ENCODE measurements at regions not wholly inside any gene's neighbourhood (a gene's known extent, or its start where the extent isn't known, plus 50 kb on each side); places are given as distances from the start of the nearest gene placed in this dataset.
"Not testable (repeated sequence)": the region's sequence is repeated elsewhere in the genome, so short reads cannot be mapped to it uniquely, and the experiment has no call there.

DNA sequence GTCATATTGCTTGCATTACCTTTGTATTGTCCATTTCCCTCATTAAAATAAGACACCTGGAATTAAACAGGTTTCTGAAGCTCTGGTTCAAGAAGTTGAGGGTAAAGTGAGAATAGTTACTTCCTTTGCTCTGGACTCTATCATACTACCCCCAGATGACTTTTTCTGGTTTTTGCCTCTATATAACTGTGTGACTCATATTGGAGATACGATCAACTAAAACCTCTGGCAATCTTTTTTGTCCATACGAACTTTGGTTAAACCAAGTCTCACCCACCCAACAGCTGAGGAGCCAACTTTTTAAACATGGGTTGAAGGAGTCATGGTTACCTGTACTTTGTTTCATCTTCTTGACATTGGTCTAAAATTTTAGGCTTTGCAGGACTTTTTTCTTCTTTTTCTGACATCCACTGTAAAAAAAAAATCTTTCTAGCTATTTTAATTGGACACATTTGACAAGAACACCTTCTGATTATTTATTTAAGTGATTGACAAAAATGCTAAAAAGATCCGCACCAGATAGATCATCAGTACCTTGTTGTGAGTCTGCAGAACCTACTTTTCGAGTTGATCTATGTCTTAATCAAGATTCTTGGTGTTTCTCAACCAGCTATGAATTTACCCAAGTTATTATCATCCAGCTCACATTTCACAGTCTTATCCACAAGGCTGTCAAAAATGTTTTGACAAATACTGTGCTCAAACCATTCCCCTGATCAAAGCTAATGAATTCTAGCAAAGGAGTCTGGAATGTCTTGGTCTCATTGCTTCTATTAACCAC, 166.0 kb downstream of the IPO8 start:
- Mint-ChIP-seq H3K4me3 (no peak overlapping the region), H3K27ac (no peak overlapping the region), H3K4me1 (no peaks in the 10 kb centered on the region), H3K27me3 (peaks cover 7 to 9% of the 10 kb centered on the region in 2 donors), H3K36me3 (no peaks in the 10 kb centered on the region), H3K9me3 (no peaks in the 10 kb centered on the region)
- H3K4me3 ChIP-seq (ENCODE audit: control insufficient read depth in 1 of 2, extremely low read depth in 1 of 2, low read length in 1 of 2) = no peak overlapping the region
- DNase-seq = no peak
- no peaks in the 10 kb centered on the region for H3K27me3 ChIP-seq (replicated peaks in 1 of 2; ENCODE audit: control insufficient read depth in 2 of 2, extremely low read depth in 1 of 2, insufficient read depth in 2 of 2, low read length in 1 of 2)
- no peaks in the 10 kb centered on the region for H3K36me3 ChIP-seq (ENCODE audit: control insufficient read depth in 2 of 2, extremely low read depth in 1 of 2, insufficient read depth in 1 of 2, low read length in 1 of 2)
- H3K27ac ChIP-seq (ENCODE audit: low read length) = no peak overlapping the region
- H3K9me3 ChIP-seq = no peaks in the 10 kb centered on the region
- ChIA-PET POLR2A (no interaction called here), CTCF (no interaction called here)
- WGBS (ENCODE audit: insufficient coverage) = 70% methylated on average over 2 of the region's 4 CpGs
- H3K4me1 ChIP-seq (ENCODE audit: control insufficient read depth in 1 of 2, extremely low read depth in 1 of 2, insufficient read depth in 2 of 2, low read length in 2 of 2) = no peaks in the 10 kb centered on the region
- no peak for ATAC-seq (replicated peaks in 1 of 4)

- Mint-ChIP-seq H3K36me3 (no peaks in the 10 kb centered on the region), H3K9me3 (peaks cover 0 to 2% (median 0%) of the 10 kb centered on the region in 3 donors), H3K27me3 (peaks cover 4 to 9% of the 10 kb centered on the region in 2 donors), H3K27ac (no peak overlapping the region), H3K4me1 (no peaks in the 10 kb centered on the region), H3K4me3 (no peak overlapping the region)
- Histone ChIP-seq H3K4me3 (ENCODE audit: control insufficient read depth in 1 of 2, extremely low read depth in 1 of 2, low read length in 1 of 2) (no peak overlapping the region), H3K27me3 (replicated peaks in 1 of 2; ENCODE audit: control insufficient read depth in 2 of 2, extremely low read depth in 1 of 2, insufficient read depth in 2 of 2, low read length in 1 of 2) (peaks cover 0 to 2% of the 10 kb centered on the region in 2 experiments), H3K4me1 (ENCODE audit: control insufficient read depth in 1 of 2, extremely low read depth in 1 of 2, insufficient read depth in 2 of 2, low read length in 2 of 2) (no peaks in the 10 kb centered on the region), H3K27ac (ENCODE audit: low read length) (no peak overlapping the region), H3K36me3 (ENCODE audit: control insufficient read depth in 2 of 2, extremely low read depth in 1 of 2, insufficient read depth in 1 of 2, low read length in 1 of 2) (no peaks in the 10 kb centered on the region), H3K9me3 (no peaks in the 10 kb centered on the region)
- ChIA-PET CTCF (no interaction called here), POLR2A (no interaction called here)
- WGBS (ENCODE audit: insufficient coverage) = 93% methylated on average over 2 of the region's 4 CpGs
- no peak for ATAC-seq (replicated peaks in 1 of 4)
- no peak for DNase-seq
These were observed 170.5 kb downstream of the IPO8 start for GRCh38 chr12:30525171-30525570.

- H3K4me1 Mint-ChIP-seq; H3K9me3 ChIP-seq; H3K36me3 Mint-ChIP-seq; H3K27ac ChIP-seq (ENCODE audit: low read length); H3K4me3 ChIP-seq (ENCODE audit: control insufficient read depth in 1 of 2, extremely low read depth in 1 of 2, low read length in 1 of 2); H3K4me3 Mint-ChIP-seq; H3K27ac Mint-ChIP-seq; H3K9me3 Mint-ChIP-seq; H3K27me3 Mint-ChIP-seq; H3K4me1 ChIP-seq (ENCODE audit: control insufficient read depth in 1 of 2, extremely low read depth in 1 of 2, insufficient read depth in 2 of 2, low read length in 2 of 2); H3K36me3 ChIP-seq (ENCODE audit: control insufficient read depth in 2 of 2, extremely low read depth in 1 of 2, insufficient read depth in 1 of 2, low read length in 1 of 2); DNase-seq; POLR2A ChIA-PET; ATAC-seq (replicated peaks in 1 of 4); H3K27me3 ChIP-seq (replicated peaks in 1 of 2; ENCODE audit: control insufficient read depth in 2 of 2, extremely low read depth in 1 of 2, insufficient read depth in 2 of 2, low read length in 1 of 2); CTCF ChIA-PET: not testable (repeated sequence)
- no CpG with 5 or more reads among the region's 4 CpGs for WGBS (ENCODE audit: insufficient coverage)
These were observed 175.4 kb downstream of the IPO8 start for GRCh38 chr12:30520285-30520684.

DNA sequence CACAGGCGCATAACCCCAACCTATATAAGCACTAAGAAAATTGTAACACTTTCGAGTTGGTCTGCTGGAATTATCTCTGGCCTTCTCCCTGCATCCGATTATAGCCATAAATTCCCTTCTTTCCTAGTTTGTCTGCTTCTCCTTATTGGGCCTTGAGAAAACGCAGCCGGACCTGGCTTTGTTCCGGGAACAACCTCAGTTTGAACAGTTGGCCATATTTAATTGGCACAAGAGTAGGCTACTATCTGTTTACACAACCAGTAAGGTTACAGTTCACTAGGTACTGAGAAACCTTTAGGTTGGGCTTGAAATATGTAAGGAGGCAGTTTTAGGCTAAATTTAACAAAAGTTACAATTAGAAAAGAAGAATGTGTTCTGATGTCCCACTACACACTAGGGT, 176.1 kb downstream of the IPO8 start:
- CTCF ChIA-PET = no interaction called here

DNA sequence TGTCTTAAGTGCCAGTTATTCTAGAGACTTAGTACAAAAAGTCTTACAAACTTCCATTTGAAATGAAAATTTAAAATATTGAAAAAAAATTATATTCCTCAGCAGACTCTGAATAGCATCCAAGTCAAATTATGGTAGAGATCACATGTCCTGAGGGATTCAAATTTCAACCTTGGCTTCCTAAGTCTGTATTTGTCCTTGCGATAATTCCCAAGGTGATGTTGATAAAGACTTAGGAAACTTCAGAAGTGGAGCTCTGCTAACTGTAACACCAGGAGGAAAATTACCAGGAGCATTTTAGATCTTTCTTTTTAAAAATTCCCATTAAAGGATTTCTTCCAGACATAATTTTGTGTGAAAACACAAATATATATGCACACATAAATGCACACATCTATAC, 178.3 kb downstream of the IPO8 start:
- POLR2A ChIA-PET = no interaction called here
- ATAC-seq (replicated peaks in 1 of 4) = no peak
- H3K27ac ChIP-seq (ENCODE audit: low read length) = no peak overlapping the region
- no peaks in the 10 kb centered on the region for H3K4me1 Mint-ChIP-seq
- H3K36me3 Mint-ChIP-seq = no peaks in the 10 kb centered on the region
- H3K4me3 Mint-ChIP-seq = no peak overlapping the region
- peaks cover 0 to 2% (median 0%) of the 10 kb centered on the region in 3 donors for H3K9me3 Mint-ChIP-seq
- H3K4me1 ChIP-seq (ENCODE audit: control insufficient read depth in 1 of 2, extremely low read depth in 1 of 2, insufficient read depth in 2 of 2, low read length in 2 of 2) = no peaks in the 10 kb centered on the region
- no peaks in the 10 kb centered on the region for H3K9me3 ChIP-seq
- DNase-seq = no peak
- H3K4me3 ChIP-seq (ENCODE audit: control insufficient read depth in 1 of 2, extremely low read depth in 1 of 2, low read length in 1 of 2) = no peak overlapping the region
- no peak overlapping the region for H3K27ac Mint-ChIP-seq
- no peaks in the 10 kb centered on the region for H3K27me3 ChIP-seq (replicated peaks in 1 of 2; ENCODE audit: control insufficient read depth in 2 of 2, extremely low read depth in 1 of 2, insufficient read depth in 2 of 2, low read length in 1 of 2)
- WGBS (ENCODE audit: insufficient coverage) = no CpG with 5 or more reads among the region's 1 CpG
- CTCF ChIA-PET = no interaction called here
- H3K27me3 Mint-ChIP-seq = no peaks in the 10 kb centered on the region
- H3K36me3 ChIP-seq (ENCODE audit: control insufficient read depth in 2 of 2, extremely low read depth in 1 of 2, insufficient read depth in 1 of 2, low read length in 1 of 2) = no peaks in the 10 kb centered on the region

More for the DNA sequence above, 176.1 kb downstream of the IPO8 start:
- no peak for ATAC-seq (replicated peaks in 1 of 4)
- H3K27ac ChIP-seq (ENCODE audit: low read length) = no peak overlapping the region
- Mint-ChIP-seq H3K36me3 (no peaks in the 10 kb centered on the region), H3K4me3 (no peak overlapping the region), H3K27ac (no peak overlapping the region), H3K27me3 (no peaks in the 10 kb centered on the region), H3K9me3 (peaks cover 0 to 2% (median 0%) of the 10 kb centered on the region in 3 donors), H3K4me1 (no peaks in the 10 kb centered on the region)
- no peaks in the 10 kb centered on the region for H3K9me3 ChIP-seq
- POLR2A ChIA-PET = no interaction called here
- DNase-seq = no peak
- 100% methylated on average over 3 of the region's 6 CpGs for WGBS (ENCODE audit: insufficient coverage)
- no peak overlapping the region for H3K4me3 ChIP-seq (ENCODE audit: control insufficient read depth in 1 of 2, extremely low read depth in 1 of 2, low read length in 1 of 2)
- no peaks in the 10 kb centered on the region for H3K4me1 ChIP-seq (ENCODE audit: control insufficient read depth in 1 of 2, extremely low read depth in 1 of 2, insufficient read depth in 2 of 2, low read length in 2 of 2)
- H3K27me3 ChIP-seq (replicated peaks in 1 of 2; ENCODE audit: control insufficient read depth in 2 of 2, extremely low read depth in 1 of 2, insufficient read depth in 2 of 2, low read length in 1 of 2) = peaks cover 0 to 2% of the 10 kb centered on the region in 2 experiments
- no peaks in the 10 kb centered on the region for H3K36me3 ChIP-seq (ENCODE audit: control insufficient read depth in 2 of 2, extremely low read depth in 1 of 2, insufficient read depth in 1 of 2, low read length in 1 of 2)

GRCh38 chr12:30515351-30515750, 180.3 kb downstream of the IPO8 start:
- Mint-ChIP-seq H3K4me1 (no peaks in the 10 kb centered on the region), H3K9me3 (no peaks in the 10 kb centered on the region), H3K27ac (no peak overlapping the region), H3K36me3 (no peaks in the 10 kb centered on the region), H3K27me3 (no peaks in the 10 kb centered on the region), H3K4me3 (no peak overlapping the region)
- Histone ChIP-seq H3K27ac (ENCODE audit: low read length) (no peak overlapping the region), H3K27me3 (replicated peaks in 1 of 2; ENCODE audit: control insufficient read depth in 2 of 2, extremely low read depth in 1 of 2, insufficient read depth in 2 of 2, low read length in 1 of 2) (no peaks in the 10 kb centered on the region), H3K4me3 (ENCODE audit: control insufficient read depth in 1 of 2, extremely low read depth in 1 of 2, low read length in 1 of 2) (no peak overlapping the region), H3K4me1 (ENCODE audit: control insufficient read depth in 1 of 2, extremely low read depth in 1 of 2, insufficient read depth in 2 of 2, low read length in 2 of 2) (no peaks in the 10 kb centered on the region), H3K9me3 (no peaks in the 10 kb centered on the region), H3K36me3 (ENCODE audit: control insufficient read depth in 2 of 2, extremely low read depth in 1 of 2, insufficient read depth in 1 of 2, low read length in 1 of 2) (no peaks in the 10 kb centered on the region)
- ChIA-PET CTCF (no interaction called here), POLR2A (no interaction called here)
- DNase-seq (no peak), ATAC-seq (replicated peaks in 1 of 4) (no peak)
- WGBS (ENCODE audit: insufficient coverage) = no CpG with 5 or more reads among the region's 2 CpGs

- Histone ChIP-seq H3K36me3 (ENCODE audit: control insufficient read depth in 2 of 2, extremely low read depth in 1 of 2, insufficient read depth in 1 of 2, low read length in 1 of 2) (no peaks in the 10 kb centered on the region), H3K27ac (ENCODE audit: low read length) (no peak overlapping the region), H3K9me3 (no peaks in the 10 kb centered on the region), H3K4me3 (ENCODE audit: control insufficient read depth in 1 of 2, extremely low read depth in 1 of 2, low read length in 1 of 2) (no peak overlapping the region), H3K27me3 (replicated peaks in 1 of 2; ENCODE audit: control insufficient read depth in 2 of 2, extremely low read depth in 1 of 2, insufficient read depth in 2 of 2, low read length in 1 of 2) (no peaks in the 10 kb centered on the region), H3K4me1 (ENCODE audit: control insufficient read depth in 1 of 2, extremely low read depth in 1 of 2, insufficient read depth in 2 of 2, low read length in 2 of 2) (no peaks in the 10 kb centered on the region)
- DNase-seq (no peak), ATAC-seq (replicated peaks in 1 of 4) (no peak)
- Mint-ChIP-seq H3K36me3 (no peaks in the 10 kb centered on the region), H3K27ac (no peak overlapping the region), H3K9me3 (no peaks in the 10 kb centered on the region), H3K4me3 (no peak overlapping the region), H3K4me1 (no peaks in the 10 kb centered on the region), H3K27me3 (no peaks in the 10 kb centered on the region)
- POLR2A ChIA-PET = no interaction called here
- WGBS (ENCODE audit: insufficient coverage) = no CpG with 5 or more reads among the region's 5 CpGs
- CTCF ChIA-PET = no interaction called here
These were observed 181.0 kb downstream of the IPO8 start for GRCh38 chr12:30514666-30515065.

Data from T-cell (primary cell).